Left kidney (tissue), 1 donor: ENCODE measurements at regions not wholly inside any gene's neighbourhood (a gene's known extent, or its start where the extent isn't known, plus 50 kb on each side); places are given as distances from the start of the nearest gene placed in this dataset.
"Not testable (repeated sequence)": the region's sequence is repeated elsewhere in the genome, so short reads cannot be mapped to it uniquely, and the experiment has no call there.

ENCODE experiments used
- DNase-seq: peaks from one replicate; pipeline ENCODE4 v3.0.0-alpha.2; 2013

- no peak for DNase-seq
These were observed 259.3 kb downstream of the BCL11B start for GRCh38 chr14:99012703-99013102.

- DNase-seq = no peak
These were observed 256.2 kb downstream of the BCL11B start for GRCh38 chr14:99015833-99016232.

- no peak for DNase-seq
These were observed 248.6 kb downstream of the BCL11B start for GRCh38 chr14:99023371-99023770.

- no peak for DNase-seq
These were observed 247.1 kb downstream of the BCL11B start for GRCh38 chr14:99024926-99025325.

GRCh38 chr14:99025418-99025817 lies 246.6 kb downstream of the BCL11B start:
- no peak for DNase-seq

GRCh38 chr14:99026471-99026870 lies 245.5 kb downstream of the BCL11B start:
- no peak for DNase-seq

GRCh38 chr14:99028041-99028440 lies 244.0 kb downstream of the BCL11B start:
- no peak for DNase-seq

GRCh38 chr14:99028521-99028920 lies 243.5 kb downstream of the BCL11B start:
- no peak for DNase-seq

GRCh38 chr14:99029145-99029915 lies 242.7 kb downstream of the BCL11B start:
- DNase-seq = no peak

GRCh38 chr14:99029916-99030305 lies 242.1 kb downstream of the BCL11B start:
- no peak for DNase-seq

GRCh38 chr14:99030454-99030853 lies 241.5 kb downstream of the BCL11B start:
- no peak for DNase-seq

- DNase-seq = no peak
These were observed 239.2 kb downstream of the BCL11B start for GRCh38 chr14:99032759-99033158.

- DNase-seq = no peak
These were observed 238.0 kb downstream of the BCL11B start for GRCh38 chr14:99033951-99034350.

- no peak for DNase-seq
These were observed 237.3 kb downstream of the BCL11B start for GRCh38 chr14:99034711-99035171.

GRCh38 chr14:99035268-99035667 lies 236.7 kb downstream of the BCL11B start:
- no peak for DNase-seq

- peak; percentile 59 for DNase-seq
These were observed 236.0 kb downstream of the BCL11B start for GRCh38 chr14:99035712-99036610.

- no peak for DNase-seq
These were observed 235.2 kb downstream of the BCL11B start for GRCh38 chr14:99036611-99037293.

GRCh38 chr14:99037326-99037725 lies 234.7 kb downstream of the BCL11B start:
- DNase-seq = not testable (repeated sequence)

GRCh38 chr14:99037777-99038430 lies 234.1 kb downstream of the BCL11B start:
- DNase-seq = no peak

GRCh38 chr14:99038431-99038820 lies 233.6 kb downstream of the BCL11B start:
- no peak for DNase-seq

- no peak for DNase-seq
These were observed 232.5 kb downstream of the BCL11B start for GRCh38 chr14:99039331-99040041.
